ENCODE measurements at regions not wholly inside any gene's neighbourhood (a gene's known extent, or its start where the extent isn't known, plus 50 kb on each side); places are given as distances from the start of the nearest gene placed in this dataset.

DNA sequence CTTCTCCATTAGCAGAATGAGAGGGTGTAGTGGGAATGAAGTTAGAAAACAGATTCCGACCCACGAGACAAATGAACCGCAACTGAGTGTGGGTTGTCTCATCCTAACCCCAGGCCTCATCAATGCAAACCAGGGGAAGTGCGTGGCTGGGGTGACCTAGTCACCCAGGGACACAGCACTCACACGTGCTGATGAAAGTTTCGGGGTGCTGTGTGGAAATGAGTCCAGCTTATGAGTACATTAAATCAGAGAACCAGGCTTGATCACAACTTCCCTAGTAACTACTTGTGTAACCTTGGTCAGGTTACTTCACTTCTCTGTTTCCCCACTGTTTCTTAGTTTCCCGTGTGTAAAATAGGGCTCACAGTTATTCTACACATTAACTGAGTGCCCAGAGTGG, 95.4 kb upstream of the CDKN3 start:
- CTCF ChIA-PET, result no interaction called here
- H3K4me2 ChIP-seq (ENCODE audit: low read depth, low read length), result no peak overlapping the region
- TF ChIP-seq, protein P1, sequence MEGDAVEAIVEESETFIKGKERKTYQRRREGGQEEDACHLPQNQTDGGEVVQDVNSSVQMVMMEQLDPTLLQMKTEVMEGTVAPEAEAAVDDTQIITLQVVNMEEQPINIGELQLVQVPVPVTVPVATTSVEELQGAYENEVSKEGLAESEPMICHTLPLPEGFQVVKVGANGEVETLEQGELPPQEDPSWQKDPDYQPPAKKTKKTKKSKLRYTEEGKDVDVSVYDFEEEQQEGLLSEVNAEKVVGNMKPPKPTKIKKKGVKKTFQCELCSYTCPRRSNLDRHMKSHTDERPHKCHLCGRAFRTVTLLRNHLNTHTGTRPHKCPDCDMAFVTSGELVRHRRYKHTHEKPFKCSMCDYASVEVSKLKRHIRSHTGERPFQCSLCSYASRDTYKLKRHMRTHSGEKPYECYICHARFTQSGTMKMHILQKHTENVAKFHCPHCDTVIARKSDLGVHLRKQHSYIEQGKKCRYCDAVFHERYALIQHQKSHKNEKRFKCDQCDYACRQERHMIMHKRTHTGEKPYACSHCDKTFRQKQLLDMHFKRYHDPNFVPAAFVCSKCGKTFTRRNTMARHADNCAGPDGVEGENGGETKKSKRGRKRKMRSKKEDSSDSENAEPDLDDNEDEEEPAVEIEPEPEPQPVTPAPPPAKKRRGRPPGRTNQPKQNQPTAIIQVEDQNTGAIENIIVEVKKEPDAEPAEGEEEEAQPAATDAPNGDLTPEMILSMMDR (conservative IDR thresholded peaks at IDR 0.05; ENCODE audit: low read depth, low read length), result no peak
- no peak for TF ChIP-seq CEBPB (IDR thresholded peaks at IDR 0.05; ENCODE audit: low read depth, low read length)
- no peak for TF ChIP-seq RFX5 (IDR thresholded peaks at IDR 0.05; ENCODE audit: low read depth, low read length)
- TF ChIP-seq SMC3 (IDR thresholded peaks at IDR 0.05; ENCODE audit: low read depth, low read length), result no peak
- TF ChIP-seq RAD21 (IDR thresholded peaks at IDR 0.05; ENCODE audit: low read length), result no peak
- no peak for TF ChIP-seq NFE2L2 (IDR thresholded peaks at IDR 0.05; ENCODE audit: low read depth, low read length)
- TF ChIP-seq, protein P2, sequence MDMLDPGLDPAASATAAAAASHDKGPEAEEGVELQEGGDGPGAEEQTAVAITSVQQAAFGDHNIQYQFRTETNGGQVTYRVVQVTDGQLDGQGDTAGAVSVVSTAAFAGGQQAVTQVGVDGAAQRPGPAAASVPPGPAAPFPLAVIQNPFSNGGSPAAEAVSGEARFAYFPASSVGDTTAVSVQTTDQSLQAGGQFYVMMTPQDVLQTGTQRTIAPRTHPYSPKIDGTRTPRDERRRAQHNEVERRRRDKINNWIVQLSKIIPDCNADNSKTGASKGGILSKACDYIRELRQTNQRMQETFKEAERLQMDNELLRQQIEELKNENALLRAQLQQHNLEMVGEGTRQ (IDR thresholded peaks at IDR 0.05; ENCODE audit: low read depth, low read length), result no peak
- TF ChIP-seq, protein P3, sequence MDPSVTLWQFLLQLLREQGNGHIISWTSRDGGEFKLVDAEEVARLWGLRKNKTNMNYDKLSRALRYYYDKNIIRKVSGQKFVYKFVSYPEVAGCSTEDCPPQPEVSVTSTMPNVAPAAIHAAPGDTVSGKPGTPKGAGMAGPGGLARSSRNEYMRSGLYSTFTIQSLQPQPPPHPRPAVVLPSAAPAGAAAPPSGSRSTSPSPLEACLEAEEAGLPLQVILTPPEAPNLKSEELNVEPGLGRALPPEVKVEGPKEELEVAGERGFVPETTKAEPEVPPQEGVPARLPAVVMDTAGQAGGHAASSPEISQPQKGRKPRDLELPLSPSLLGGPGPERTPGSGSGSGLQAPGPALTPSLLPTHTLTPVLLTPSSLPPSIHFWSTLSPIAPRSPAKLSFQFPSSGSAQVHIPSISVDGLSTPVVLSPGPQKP (IDR thresholded peaks at IDR 0.05; ENCODE audit: borderline replicate concordance, low read depth, low read length), result no peak
- TF ChIP-seq MXI1 (IDR thresholded peaks at IDR 0.05; ENCODE audit: borderline replicate concordance, low read depth, low read length), result no peak
- TF ChIP-seq MAFK (IDR thresholded peaks at IDR 0.05; ENCODE audit: low read depth, low read length), result no peak
- no peak for TF ChIP-seq MAZ (IDR thresholded peaks at IDR 0.05; ENCODE audit: borderline replicate concordance, low read depth, low read length)
- no peak for TF ChIP-seq BHLHE40 (IDR thresholded peaks at IDR 0.05; ENCODE audit: low read depth, low read length)
- no peak for TF ChIP-seq CHD1 (IDR thresholded peaks at IDR 0.05; ENCODE audit: low read depth, low read length)
- no peak for TF ChIP-seq RCOR1 (IDR thresholded peaks at IDR 0.05; ENCODE audit: insufficient replicate concordance, low read length)
- TF ChIP-seq FOS (IDR thresholded peaks at IDR 0.05; ENCODE audit: low read depth, low read length), result no peak
- TF ChIP-seq POLR2A (IDR thresholded peaks at IDR 0.05; ENCODE audit: low read depth, low read length), result no peak
- no CpG with 5 or more reads among the region's 7 CpGs for WGBS, 2 experiments (ENCODE audit: extremely low coverage in 2 of 2, insufficient read length in 1 of 2)
- no peak overlapping the region for H3K56ac ChIP-seq (ENCODE audit: extremely low read depth, insufficient read depth, low read length)
- H3K79me1 ChIP-seq (ENCODE audit: low read depth in 1 of 2, low read length in 2 of 2), result no peaks in the 10 kb centered on the region
- in situ Hi-C loops (cut with MboI; ENCODE audit: low sequenced_read_pairs), result no loop called here
- no peak overlapping the region for H2BK5ac ChIP-seq (ENCODE audit: low read depth, low read length, poor library complexity, severe bottlenecking)
- no peaks in the 10 kb centered on the region for H3K9me3 ChIP-seq (ENCODE audit: control insufficient read depth, insufficient read depth, low read length)
- no peak overlapping the region for H3K14ac ChIP-seq (replicated peaks; ENCODE audit: low read depth, low read length)
- H3K9me1 ChIP-seq (ENCODE audit: insufficient read depth, low read length), result no peaks in the 10 kb centered on the region
- dilution Hi-C loops (cut with HindIII; ENCODE audit: low sequenced_read_pairs, unreplicated experiment), result no loop called here
- ATAC-seq (ENCODE audit: low read depth), result no peak
- no peaks in the 10 kb centered on the region for H3K4me1 ChIP-seq (ENCODE audit: control insufficient read depth, insufficient read depth, low read length)
- BruUV-seq (replicated peaks), result no TSS peak
- no peak for DNase-seq
- intact Hi-C loops (cut with micrococcal nuclease), result no loop called here
- no peak overlapping the region for H2BK120ac ChIP-seq (ENCODE audit: low read depth, low read length)
- H2AFZ ChIP-seq (replicated peaks; ENCODE audit: low read length, poor library complexity), result no peak overlapping the region
- peaks cover 45% of the 10 kb centered on the region for H3K27me3 ChIP-seq (ENCODE audit: control insufficient read depth, insufficient read depth, low read length)
- POLR2A ChIA-PET (ENCODE audit: unreplicated experiment), result no interaction called here
- no peak overlapping the region for H2BK15ac ChIP-seq (ENCODE audit: low read depth, low read length)
- no peak overlapping the region for H4K5ac ChIP-seq (ENCODE audit: low read depth, low read length)
- H4K91ac ChIP-seq (ENCODE audit: insufficient read depth, low read depth, low read length), result no peak overlapping the region
- no peak overlapping the region for H3K9ac ChIP-seq (ENCODE audit: low read depth, low read length)
- no peaks in the 10 kb centered on the region for H4K20me1 ChIP-seq (ENCODE audit: insufficient read depth, low read length)
- H2AK9ac ChIP-seq (replicated peaks; ENCODE audit: low read depth, low read length, poor library complexity), result no peak overlapping the region
- H2AK5ac ChIP-seq (ENCODE audit: low read depth, low read length), result no peak overlapping the region
- no peak overlapping the region for H3K4me3 ChIP-seq (ENCODE audit: insufficient read depth, low read depth, low read length)
- no peak overlapping the region for H3K4ac ChIP-seq (ENCODE audit: low read depth, low read length)
- no peak overlapping the region for H3K27ac ChIP-seq (ENCODE audit: insufficient read depth, low read length)
- H3K18ac ChIP-seq (ENCODE audit: low read depth, low read length), result no peak overlapping the region
- H2BK20ac ChIP-seq (ENCODE audit: low read depth, low read length), result no peak overlapping the region
- no peak overlapping the region for H3K23ac ChIP-seq (ENCODE audit: low read depth, low read length)
- no peak overlapping the region for H4K8ac ChIP-seq (ENCODE audit: low read depth in 2 of 2, low read length in 2 of 2)
- H3K36me3 ChIP-seq (ENCODE audit: control insufficient read depth, insufficient read depth, low read length), result no peaks in the 10 kb centered on the region
